ENCODE measurements at regions not wholly inside any gene's neighbourhood (a gene's known extent, or its start where the extent isn't known, plus 50 kb on each side); places are given as distances from the start of the nearest gene placed in this dataset.

DNA sequence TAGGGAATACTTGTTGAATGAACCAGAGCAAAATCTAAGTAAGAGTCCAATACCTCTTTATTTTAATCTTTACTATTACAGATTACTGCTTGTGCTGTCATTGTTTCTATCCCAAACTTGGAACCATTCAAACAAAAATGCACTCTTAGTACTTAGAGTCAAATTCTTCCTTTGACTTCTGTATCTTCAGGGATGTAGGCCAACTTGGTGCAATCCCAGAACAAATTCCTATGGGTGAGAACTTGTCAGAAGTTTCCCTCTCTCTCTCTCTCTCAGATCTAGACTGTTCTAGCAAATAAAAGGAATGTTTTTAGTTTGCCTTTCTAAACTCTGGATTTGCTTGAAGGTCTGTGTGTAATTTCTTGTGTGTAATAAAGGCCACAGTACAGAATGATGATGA, 329.0 kb upstream of the TMTC4 start:
- Histone ChIP-seq H3K36me3 (no peaks in the 10 kb centered on the region), H3K27me3 (no peaks in the 10 kb centered on the region), H3K4me3 (no peak overlapping the region), H3K9me3 (no peaks in the 10 kb centered on the region), H3K4me1 (no peaks in the 10 kb centered on the region), H3K27ac (no peak overlapping the region)
- DNase-seq (ENCODE audit: extremely low spot score in 2 of 2), result no peak
- intact Hi-C loops (cut with DNase I), result no loop called here
- TF ChIP-seq POLR2A (IDR thresholded peaks at IDR 0.05) (no peak), POLR2AphosphoS5 (IDR thresholded peaks at IDR 0.05; ENCODE audit: insufficient read depth in 1 of 2, low read depth in 1 of 2) (no peak), CTCF (IDR thresholded peaks at IDR 0.05) (no peak)

- Histone ChIP-seq H3K4me3 (no peak overlapping the region), H3K9me3 (no peaks in the 10 kb centered on the region), H3K27me3 (no peaks in the 10 kb centered on the region), H3K36me3 (no peaks in the 10 kb centered on the region), H3K27ac (no peak overlapping the region), H3K4me1 (no peaks in the 10 kb centered on the region)
- TF ChIP-seq POLR2AphosphoS5 (IDR thresholded peaks at IDR 0.05; ENCODE audit: insufficient read depth in 1 of 2, low read depth in 1 of 2), result no peak
- no peak for TF ChIP-seq CTCF (IDR thresholded peaks at IDR 0.05)
- TF ChIP-seq POLR2A (IDR thresholded peaks at IDR 0.05), result no peak
- no peak for DNase-seq (ENCODE audit: extremely low spot score in 2 of 2)
- intact Hi-C loops (cut with DNase I), result no loop called here
Measured at GRCh38 chr13:100989392-100989791, 314.8 kb upstream of the TMTC4 start.

DNA sequence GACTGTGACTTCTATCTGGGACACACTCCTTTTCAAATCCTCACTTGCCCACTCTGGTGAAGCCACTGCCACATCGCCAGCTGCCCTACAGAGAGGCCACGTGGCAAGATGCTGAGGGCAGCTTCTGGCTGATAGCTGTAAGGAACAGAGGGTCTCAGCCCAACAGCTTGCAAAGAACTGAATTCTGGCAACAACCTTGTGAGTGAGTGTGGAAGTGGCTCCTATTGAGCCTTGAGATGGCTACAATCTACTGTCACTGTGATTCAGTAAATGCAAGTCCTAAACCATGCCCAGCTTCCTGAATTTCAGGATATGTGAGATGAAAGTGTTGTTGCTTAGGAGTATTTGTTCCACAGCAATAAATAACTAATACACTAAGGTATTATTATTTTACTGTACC, 314.3 kb upstream of the TMTC4 start:
- intact Hi-C loops (cut with DNase I), result no loop called here
- Histone ChIP-seq H3K36me3 (no peaks in the 10 kb centered on the region), H3K4me1 (no peaks in the 10 kb centered on the region), H3K27ac (no peak overlapping the region), H3K4me3 (no peak overlapping the region), H3K9me3 (no peaks in the 10 kb centered on the region), H3K27me3 (no peaks in the 10 kb centered on the region)
- TF ChIP-seq POLR2AphosphoS5 (IDR thresholded peaks at IDR 0.05; ENCODE audit: insufficient read depth in 1 of 2, low read depth in 1 of 2), result no peak
- no peak for TF ChIP-seq POLR2A (IDR thresholded peaks at IDR 0.05)
- no peak for TF ChIP-seq CTCF (IDR thresholded peaks at IDR 0.05)
- no peak for DNase-seq (ENCODE audit: extremely low spot score in 2 of 2)

GRCh38 chr13:100987948-100988347, 313.4 kb upstream of the TMTC4 start:
- no peak for DNase-seq (ENCODE audit: extremely low spot score in 2 of 2)
- intact Hi-C loops (cut with DNase I), result no loop called here
- Histone ChIP-seq H3K9me3 (no peaks in the 10 kb centered on the region), H3K4me3 (no peak overlapping the region), H3K36me3 (no peaks in the 10 kb centered on the region), H3K4me1 (no peaks in the 10 kb centered on the region), H3K27me3 (no peaks in the 10 kb centered on the region), H3K27ac (no peak overlapping the region)
- TF ChIP-seq POLR2AphosphoS5 (IDR thresholded peaks at IDR 0.05; ENCODE audit: insufficient read depth in 1 of 2, low read depth in 1 of 2), result no peak
- no peak for TF ChIP-seq POLR2A (IDR thresholded peaks at IDR 0.05)
- TF ChIP-seq CTCF (IDR thresholded peaks at IDR 0.05), result no peak

- TF ChIP-seq POLR2AphosphoS5 (IDR thresholded peaks at IDR 0.05; ENCODE audit: insufficient read depth in 1 of 2, low read depth in 1 of 2) (no peak), POLR2A (IDR thresholded peaks at IDR 0.05) (no peak), CTCF (IDR thresholded peaks at IDR 0.05) (no peak)
- no peak overlapping the region for H3K4me3 ChIP-seq
- no peaks in the 10 kb centered on the region for H3K27me3 ChIP-seq
- no peak for DNase-seq (ENCODE audit: extremely low spot score in 2 of 2)
- H3K4me1 ChIP-seq, result no peaks in the 10 kb centered on the region
- H3K9me3 ChIP-seq, result no peaks in the 10 kb centered on the region
- H3K27ac ChIP-seq, result no peak overlapping the region
- intact Hi-C loops (cut with DNase I), result no loop called here
- H3K36me3 ChIP-seq, result no peaks in the 10 kb centered on the region
Measured at GRCh38 chr13:100986571-100986970, 312.0 kb upstream of the TMTC4 start.

Measured in vagina (tissue), 2 donors.